HG02610 (cell line): ENCODE measurements at regions not wholly inside any gene's neighbourhood (a gene's known extent, or its start where the extent isn't known, plus 50 kb on each side); places are given as distances from the start of the nearest gene placed in this dataset.
"Not testable (repeated sequence)": the region's sequence is repeated elsewhere in the genome, so short reads cannot be mapped to it uniquely, and the experiment has no call there.

Source experiments
- ATAC-seq: cut with Tn5 transposase; IDR thresholded peaks from one replicate; pipeline ENCODE4 v1.9.1; 2021; ENCODE audit warnings: mild to moderate bottlenecking, moderate library complexity; ENCODE audit not compliant: unreplicated experiment

DNA sequence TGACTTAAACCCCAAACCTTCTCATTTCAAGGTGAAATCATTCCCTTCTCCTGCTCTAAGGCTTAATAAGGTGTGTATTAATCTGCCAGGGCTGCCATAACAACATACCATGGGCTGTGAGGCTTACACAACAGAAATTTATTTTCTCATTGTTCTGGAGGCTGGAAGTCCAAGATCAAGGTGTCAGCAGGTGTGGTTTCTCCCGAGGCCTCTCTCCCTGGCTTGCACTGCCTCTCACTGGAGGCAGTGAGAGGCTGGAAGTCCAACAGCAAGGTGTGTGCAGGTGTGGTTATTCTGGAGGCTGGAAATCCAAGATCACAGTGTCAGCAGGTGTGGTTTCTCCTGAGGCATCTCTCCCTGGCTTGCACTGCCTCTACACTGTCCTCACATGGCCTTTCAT lies 280.3 kb upstream of the TUT7 start:
- no peak for ATAC-seq

DNA sequence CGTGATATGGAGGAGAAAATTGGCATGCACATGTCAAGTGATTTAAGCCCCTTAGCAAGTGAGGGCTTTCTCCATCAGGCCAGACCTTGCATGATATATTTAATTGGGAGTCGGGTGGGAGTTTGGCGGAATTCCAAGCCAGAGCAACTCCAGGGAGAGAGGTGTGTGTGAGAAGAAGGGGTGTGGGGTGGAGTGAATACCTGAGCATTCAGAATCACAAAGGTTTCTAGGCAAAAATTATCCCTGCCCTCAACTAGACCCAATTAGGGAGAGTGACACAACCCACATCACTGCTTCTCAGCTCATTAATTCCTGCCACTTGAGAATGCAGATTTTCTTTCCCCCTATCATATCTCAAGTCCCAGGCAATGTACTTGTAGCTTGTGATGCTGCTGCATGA lies 279.7 kb upstream of the TUT7 start:
- no peak for ATAC-seq

DNA sequence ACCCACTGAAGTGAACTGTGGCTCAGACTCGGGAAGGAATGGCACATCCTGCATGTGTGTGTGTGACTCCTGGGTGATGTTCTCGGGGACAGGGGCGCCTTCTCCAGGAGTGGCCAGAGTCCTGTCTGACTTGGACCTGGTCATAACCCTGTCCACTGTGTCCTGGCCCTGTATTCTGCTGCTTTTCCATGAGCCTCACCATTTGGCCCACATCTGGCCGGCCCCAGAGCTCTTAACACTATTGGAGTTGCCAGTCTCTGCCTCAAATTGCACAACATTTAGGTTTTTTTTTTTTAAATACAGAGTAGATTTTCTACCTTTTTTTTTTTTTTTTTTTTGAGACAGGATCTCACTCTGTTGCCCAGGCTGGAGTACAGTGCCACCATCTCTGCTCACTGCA lies 278.3 kb upstream of the TUT7 start:
- ATAC-seq, result no peak

DNA sequence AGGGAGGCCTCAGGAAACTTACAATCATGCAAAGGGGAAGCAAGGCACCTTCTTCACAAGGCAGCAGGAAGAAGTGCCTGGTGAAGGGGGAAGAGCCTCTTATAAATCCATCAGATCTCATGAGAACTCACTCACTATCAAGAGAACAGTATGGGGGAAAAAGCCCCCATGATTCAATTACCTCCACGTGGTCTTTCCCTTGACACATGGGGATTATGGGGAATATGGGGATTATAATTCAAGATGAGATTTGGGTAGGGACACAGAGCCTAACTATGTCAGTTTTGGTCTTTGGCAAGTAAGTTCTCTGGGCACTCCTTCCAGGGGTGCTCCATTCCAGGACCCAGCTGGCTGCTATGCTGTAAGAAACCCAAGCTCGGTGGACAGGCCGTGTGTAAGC lies 275.3 kb upstream of the TUT7 start:
- no peak for ATAC-seq

DNA sequence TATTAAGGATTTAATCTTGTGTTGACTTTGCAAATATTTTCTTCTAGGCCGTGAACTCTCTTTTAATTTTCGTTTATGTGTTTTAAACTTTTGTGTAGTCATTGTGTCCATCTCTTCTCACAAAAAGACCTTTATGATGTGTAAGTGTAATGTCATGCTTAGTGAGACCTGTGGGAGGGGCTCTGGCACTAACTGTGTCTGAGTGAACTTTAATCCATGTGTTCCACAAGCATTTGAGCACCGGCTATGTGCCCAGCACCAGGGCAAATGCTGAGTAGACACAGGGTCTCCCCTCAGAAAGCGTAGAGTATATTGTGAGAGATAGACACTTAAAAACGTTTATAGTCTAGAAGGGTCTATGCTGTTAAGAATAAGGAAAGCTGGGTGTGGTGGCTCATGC lies 272.6 kb upstream of the TUT7 start:
- ATAC-seq, result no peak

DNA sequence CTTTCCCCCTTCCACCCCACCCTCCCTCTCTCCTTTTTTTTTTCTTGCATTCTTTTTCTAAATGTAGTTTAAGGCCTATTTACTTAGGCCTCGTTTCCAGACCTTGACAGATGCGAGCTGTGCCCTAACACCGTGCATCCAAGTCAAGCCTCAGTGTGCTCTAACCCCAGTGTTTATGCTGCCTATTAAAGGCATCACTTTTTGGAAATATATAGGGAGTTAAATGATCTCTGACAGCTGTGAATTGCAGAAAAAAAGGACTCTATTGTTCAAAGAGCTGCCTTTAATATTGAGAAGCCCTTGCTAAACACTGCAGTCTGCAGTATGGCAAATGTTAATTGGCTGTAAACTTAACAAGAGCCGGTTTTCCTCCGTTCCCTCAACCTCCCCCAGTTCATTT lies 270.4 kb upstream of the TUT7 start:
- ATAC-seq, result no peak

DNA sequence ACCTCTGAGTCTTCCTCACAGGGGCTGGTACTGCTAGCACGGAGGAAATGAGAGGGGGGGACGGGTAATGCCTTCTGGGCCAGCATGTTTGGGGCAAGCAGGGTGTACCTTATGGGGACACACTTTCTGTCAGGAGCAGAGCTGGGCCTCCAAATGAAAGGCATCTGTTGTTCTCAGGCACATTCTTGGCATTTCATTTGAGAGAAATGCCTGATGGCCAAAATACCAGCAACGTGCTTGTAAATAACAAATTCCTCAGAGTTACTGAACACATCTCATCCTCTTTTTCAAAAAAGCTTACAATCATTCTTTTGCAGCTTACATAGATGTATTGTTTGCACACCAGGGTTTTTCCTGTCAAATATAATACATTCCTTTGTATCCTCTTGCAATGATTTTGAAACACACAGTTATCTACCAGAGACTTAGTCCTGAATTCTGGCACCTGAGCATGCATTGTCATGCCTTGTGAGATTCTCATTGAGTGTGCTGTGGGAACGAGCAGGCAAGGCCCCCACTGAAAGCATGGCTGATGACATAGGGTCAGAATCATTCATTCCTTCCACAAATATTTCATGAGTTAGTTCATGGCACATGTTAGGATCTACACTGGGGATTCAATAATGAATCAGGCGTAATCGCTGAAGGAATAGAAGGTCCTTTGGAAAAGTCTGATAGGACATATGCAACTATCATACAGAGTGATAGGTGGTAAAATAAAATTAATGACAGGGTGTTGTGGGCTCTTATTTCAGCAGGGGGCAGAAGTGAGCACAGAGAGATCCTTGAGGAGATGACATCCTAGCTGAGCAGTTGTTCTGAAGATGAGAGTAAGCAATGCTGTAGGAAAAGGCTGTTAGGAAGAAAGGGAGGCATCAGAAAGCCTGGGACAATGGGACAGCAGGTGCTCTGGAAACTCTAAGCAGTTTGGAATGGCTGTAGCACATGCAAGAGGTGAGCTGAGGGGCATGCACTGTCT lies 260.9 kb upstream of the TUT7 start:
- no peak for ATAC-seq

DNA sequence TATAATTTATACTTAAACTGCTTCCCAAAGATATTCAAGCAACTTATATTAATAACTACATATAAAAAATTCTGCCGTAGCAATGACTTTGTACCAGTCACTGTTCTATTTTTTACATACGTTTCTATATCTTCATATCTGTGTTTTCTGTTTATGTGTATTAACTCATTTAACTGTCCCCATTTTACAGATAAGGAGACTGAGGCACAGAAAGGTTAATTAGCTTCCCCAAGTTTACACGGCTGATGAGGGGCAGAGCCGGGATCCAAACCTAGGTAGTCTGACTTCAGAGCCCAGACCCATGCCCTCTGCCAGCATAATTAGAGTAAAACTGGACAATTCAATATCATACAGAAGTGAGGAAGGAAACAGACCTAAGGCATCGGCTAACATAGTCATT lies 259.7 kb upstream of the TUT7 start:
- no peak for ATAC-seq

DNA sequence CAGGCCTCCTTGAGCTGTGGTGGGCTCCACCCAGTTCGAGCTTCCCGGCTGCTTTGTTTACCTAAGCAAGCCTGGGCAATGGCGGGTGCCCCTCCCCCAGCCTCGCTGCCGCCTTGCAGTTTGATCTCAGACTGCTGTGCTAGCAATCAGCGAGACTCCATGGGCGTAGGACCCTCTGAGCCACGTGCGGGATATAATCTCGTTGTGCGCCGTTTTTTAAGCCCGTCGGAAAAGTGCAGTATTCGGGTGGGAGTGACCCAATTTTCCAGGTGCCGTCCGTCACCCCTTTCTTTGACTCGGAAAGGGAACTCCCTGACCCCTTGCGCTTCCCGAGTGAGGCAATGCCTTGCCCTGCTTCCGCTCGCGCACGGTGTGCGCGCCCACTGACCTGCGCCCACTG lies 257.3 kb upstream of the TUT7 start:
- ATAC-seq, result not testable (repeated sequence)

DNA sequence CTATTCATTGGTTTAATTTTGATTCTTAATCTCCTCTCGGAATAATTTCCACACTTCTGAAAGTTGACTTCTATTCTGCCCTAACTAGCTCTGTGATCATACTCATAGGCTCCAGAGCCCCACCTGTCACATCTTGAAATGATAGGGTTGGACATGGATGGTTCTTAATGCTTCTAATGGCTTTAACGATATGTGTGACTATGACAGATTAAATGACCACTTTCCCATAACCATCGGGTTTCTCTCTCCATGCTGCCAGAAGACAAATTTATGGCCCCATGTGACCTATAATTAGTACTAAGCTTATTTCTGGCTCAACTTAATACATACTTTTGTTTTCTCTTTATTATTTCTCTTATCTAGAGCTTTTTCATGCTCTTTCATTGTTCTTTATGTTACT lies 251.1 kb upstream of the TUT7 start:
- no peak for ATAC-seq

DNA sequence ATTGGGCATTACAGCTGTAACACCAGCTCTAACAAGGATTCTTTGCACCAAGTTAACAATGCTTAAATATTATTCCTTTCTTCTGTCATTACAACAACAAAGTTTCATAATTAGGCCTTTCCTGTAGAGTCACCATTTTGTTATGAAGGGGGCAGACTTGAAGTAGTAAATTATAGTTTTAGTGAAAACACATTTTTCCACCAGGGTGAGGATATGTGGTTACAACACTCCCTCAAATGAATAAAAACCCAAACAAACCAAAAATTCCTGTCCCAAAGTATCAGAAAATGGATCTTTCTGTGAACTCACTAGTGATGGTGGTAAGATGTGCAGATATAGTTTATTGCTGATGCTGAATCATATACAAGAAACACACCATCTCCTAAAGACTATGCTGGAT lies 250.5 kb upstream of the TUT7 start:
- ATAC-seq, result no peak

DNA sequence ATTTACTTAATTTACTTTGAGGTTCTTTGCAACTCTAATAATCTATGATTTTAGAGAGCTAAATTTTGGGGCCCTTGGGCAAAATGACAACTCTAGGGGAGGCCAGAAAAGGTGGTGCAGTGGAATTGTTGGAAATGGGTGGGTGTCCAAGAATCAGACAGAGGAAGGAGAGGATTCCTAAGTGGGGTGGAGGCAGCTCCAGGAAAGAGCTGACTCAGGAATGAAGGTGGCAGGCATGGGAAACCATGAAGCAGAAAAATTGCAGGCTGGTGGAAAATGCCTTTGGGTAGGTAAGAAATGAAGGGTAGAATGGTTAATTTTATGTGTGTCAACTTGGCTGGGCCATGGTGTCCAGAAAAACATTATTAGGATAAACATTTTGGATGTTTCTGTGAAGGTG lies 248.5 kb upstream of the TUT7 start:
- no peak for ATAC-seq

DNA sequence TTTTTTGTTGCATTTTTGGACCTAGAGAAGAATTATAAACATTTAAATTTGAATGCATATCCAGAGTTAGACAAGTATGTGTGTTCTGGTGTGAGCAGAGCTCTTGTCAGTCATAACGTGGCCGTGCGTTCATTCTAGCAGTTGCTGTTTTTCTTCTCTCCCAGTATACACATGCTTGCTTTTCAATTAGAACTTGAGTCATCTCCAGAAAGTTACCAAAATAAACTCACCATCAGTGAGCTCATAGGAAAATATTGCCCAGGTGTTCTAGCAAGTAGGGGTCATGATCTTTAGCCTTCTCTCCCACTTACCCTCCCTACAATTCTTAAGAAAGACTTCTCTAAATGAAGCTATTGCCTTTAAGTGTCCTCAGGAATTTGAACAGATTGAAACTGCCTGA lies 247.5 kb upstream of the TUT7 start:
- ATAC-seq, result no peak

DNA sequence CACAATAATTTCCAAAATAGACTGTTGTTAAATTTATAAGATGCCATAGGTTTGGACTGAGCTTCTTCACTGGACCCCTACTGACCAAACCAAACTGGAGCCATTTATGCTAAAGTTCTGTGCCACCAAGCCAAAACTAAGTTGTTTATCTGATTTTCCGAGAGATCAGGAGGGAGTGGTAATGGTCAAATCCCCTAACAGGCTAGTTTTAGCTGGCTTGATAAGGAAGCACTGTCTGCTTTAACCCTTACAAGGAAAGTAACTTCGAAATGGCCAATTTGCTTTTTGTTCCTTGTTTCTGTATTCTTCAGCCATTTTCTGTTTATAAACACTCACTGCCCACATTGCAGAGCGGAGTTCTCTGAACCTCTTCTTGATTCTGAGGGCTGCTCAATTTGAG lies 246.8 kb upstream of the TUT7 start:
- ATAC-seq, result no peak

DNA sequence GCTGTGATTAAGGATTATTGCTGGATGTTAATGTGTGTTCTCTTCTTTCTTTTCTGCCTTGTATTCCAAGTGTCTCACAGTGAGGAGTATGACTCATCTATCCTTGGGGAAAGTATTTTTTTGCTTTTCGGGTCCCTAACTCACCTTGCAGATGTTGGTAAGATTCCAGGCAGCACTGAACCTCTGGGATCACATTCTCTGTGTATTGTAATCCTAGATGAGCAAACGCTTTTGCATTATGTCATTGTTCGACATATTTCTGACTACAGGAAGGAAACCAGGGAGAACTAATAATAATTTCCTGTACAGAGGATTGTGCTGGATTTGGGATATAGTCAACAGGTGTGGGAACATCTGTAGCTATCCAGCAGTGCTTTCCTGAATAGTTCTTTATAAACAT lies 246.1 kb upstream of the TUT7 start:
- ATAC-seq, result no peak

DNA sequence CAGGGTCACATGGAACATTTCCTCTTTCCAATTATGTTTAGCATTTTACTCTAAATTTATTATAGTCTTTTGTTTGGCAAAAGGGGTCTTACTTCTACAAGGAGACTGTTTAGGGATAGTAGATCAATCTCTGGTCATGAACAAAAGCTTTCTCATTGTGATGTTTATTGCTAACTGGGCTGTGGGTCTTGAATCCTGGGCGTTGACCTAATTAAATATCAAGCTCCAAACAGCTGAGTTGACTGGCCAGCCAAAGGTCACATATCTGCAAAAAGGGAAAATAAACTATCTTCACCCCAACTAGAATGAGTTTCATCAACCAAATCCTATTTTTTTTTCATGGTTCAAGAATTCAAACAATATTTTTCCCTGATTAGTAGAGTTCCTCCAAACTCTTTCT lies 245.4 kb upstream of the TUT7 start:
- no peak for ATAC-seq

DNA sequence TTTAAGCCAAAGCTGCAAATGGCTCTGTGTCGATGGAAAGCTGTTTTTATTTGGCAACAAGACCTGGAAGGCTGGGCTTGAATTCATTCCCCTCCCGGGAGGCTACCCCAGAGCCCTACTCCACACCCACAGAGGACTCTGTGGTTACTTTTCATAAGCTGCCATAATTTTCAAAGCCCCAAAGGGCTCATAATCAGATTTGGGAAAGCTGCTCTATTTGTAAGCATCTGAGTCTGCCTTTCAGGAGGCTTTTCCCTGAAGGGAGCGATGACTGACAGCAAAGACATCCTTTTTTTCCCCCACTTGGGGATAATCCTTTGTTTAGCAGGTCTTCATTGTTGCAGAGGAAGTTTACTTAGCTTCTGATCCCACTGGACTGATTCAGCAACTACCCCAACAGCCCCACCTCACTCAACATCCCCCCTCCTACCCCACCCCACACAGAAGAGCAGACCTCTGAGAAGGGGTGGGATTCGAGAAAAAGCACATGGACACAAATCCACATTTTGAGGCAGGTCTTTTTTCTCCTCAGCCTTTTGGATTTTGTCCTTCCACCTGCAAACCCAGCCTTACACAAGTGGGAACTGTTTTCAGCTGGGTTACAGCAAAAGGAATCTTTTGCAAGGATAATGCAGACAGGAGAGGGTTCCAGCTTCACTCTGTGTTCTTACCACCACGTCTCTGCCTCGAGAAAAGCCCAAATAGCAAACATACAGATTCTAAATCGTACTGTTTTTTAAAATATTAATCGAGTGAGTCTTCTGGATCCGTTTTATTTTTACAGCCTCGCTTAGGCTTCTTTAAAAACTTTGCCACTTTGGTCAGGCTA lies 244.4 kb upstream of the TUT7 start:
- ATAC-seq, result no peak

DNA sequence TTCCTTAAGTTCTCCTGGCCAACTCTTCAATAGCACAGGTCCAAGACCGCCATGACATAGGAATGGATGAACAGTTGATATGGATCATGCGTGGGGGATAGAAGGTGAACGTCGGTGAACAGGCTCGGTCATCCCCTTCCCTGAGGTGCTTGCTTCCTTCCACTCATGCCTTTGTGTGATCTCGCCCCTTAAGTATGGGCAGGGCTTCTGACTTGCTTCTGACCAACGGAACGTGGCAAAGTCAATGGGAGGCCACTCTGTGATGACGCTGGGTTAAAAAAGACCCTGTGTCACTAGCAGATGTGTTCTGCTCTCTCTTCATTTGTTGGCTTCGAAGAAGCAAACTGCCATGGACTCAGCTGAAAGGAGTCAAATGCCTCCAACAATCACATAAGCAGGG lies 240.5 kb upstream of the TUT7 start:
- no peak for ATAC-seq

DNA sequence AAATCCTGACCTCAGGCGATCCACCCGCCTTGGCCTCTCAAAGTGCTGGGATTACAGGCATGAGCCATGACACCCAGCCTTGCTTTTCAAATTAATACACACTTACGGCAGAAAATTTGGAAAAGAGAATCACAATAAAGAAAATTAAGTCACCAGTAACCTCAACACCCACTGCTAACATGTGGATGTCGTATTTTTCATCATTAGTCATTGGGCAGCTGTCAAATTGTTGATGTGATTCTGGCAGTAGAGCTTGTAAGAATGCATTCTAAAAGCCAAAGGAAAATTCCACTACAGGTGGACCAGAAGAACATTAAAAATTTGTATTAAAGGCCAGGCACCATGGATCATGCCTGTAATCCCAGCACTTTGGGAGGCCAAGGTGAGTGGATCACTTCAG lies 237.3 kb upstream of the TUT7 start:
- no peak for ATAC-seq

DNA sequence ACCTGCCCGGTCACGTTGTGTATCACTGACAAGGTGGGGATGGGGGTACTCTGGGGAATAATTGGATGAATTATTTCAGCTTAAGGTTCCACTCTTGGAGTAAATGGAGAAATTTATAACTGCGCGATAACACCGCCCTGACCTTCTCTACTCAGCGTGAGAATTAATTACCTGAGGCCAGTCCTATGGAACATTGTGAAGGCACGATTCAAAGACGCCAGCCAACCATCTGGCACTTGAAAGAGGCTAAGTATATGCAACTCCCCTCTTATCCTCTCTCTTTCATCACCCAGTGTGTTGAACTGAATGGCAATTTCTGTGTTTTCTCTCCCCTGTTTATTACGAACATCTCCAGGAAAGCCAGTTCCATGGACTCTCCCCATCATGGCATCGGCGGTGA lies 235.5 kb upstream of the TUT7 start:
- no peak for ATAC-seq

DNA sequence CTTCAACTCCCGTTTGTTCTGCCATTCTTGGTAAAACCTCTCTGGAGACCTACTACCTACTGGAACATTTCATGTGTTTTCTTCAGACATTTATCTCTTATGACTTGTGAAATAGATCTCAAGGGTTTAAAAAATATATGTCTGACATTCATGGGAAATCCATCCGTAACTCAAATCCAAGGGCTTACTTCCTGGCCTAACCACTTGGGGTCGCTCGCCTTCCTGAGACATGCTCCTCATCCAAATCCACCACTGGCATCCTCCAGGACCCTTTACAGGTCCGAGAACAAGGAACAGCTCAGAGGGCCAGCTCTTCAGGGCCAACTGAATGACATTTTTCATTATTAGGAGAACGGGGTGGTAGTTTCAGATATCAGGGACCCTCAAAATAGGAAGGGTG lies 235.1 kb upstream of the TUT7 start:
- no peak for ATAC-seq

DNA sequence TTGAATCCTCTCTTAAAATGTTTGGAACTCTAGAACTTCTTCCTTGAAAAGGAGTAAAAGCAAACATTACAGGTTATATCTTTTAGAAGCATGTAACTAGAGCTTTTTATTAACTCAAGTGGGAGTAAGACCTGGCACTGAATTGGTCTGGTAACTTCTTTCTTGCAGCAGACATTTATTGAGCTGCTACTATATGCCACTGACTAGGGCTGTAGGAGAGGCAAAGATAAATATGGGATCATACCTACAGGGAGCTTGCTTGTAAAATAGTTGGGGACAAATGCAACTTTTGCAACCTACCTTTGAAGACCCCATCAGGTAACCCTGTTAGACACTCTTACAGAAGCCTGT lies 231.9 kb upstream of the TUT7 start:
- ATAC-seq, result no peak
